HG03060 (cell line): ENCODE measurements at regions not wholly inside any gene's neighbourhood (a gene's known extent, or its start where the extent isn't known, plus 50 kb on each side); places are given as distances from the start of the nearest gene placed in this dataset.
A peak's percentile ranks its signal among the peaks of the same experiment; 100 is the strongest.
"Not testable (repeated sequence)": the region's sequence is repeated elsewhere in the genome, so short reads cannot be mapped to it uniquely, and the experiment has no call there.

Experiments
- ATAC-seq: cut with Tn5 transposase; IDR thresholded peaks from one replicate; pipeline ENCODE4 v1.9.1; 2021; ENCODE audit warnings: low read depth, moderate number of reproducible peaks; ENCODE audit not compliant: unreplicated experiment

DNA sequence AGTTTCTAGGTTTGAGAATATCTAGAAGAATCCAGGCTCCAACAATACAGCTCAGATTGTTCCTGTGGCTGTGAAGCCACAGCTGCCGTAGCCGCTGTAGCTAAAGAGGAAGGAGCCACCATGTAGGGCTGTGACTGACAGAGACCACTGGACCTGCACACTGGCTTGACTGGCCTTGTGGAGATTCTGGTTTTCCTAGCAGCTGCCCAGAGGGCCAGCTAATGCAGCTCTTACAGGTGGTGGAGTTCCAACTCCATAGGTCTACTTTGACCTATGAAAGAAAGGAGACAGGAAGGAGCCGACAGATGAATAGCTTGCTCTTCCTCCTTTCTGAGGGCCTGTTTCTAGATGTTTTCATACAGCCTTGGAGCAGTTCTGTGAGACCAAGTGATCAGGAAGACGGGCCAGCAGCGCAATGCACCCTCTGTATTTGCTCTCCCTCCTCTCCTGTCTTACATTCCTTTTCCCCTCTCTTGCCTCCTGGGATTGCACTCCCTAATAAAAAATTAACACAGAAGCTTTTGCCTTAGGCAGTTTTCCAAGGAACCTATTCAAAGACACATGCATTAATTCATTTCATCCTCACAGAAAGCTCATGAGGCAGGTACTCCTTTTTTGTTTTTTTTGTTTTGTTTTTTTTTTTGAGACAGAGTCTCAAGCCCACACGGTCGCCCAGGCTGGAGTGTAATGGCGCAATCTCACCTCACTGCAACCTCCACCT is 51.8 kb upstream of the MYB start:
- ATAC-seq: no peak

DNA sequence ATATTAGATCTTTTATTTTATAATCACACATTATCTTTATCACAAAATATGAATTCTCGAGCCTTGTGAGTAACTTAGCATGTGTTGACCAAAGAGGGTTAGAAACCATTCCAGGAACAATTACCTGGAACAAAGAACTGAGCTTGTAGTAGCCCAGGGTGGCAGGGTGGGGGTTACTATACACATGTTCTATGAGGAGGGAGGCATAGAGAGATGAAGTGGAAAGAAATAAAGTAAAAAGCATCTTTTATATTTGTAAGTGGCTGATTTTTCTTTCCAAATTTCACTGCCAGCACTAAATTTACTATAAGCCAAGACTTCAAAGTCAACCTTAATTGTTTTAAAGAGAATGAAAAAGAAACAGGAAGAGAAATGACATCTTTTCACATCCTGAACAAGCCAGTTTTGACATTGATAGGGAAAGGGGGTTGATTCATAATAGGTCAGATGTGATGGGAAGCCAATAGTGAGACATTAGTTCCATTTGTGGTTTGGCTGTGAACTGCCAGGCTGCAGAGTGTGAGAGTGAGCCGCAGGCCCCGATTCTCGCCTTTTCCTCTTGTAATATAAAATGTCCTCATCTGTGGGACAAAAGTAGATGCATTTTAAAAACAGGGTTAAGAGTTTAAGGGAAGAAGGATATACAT is 52.7 kb upstream of the MYB start:
- ATAC-seq: peak; percentile 87

DNA sequence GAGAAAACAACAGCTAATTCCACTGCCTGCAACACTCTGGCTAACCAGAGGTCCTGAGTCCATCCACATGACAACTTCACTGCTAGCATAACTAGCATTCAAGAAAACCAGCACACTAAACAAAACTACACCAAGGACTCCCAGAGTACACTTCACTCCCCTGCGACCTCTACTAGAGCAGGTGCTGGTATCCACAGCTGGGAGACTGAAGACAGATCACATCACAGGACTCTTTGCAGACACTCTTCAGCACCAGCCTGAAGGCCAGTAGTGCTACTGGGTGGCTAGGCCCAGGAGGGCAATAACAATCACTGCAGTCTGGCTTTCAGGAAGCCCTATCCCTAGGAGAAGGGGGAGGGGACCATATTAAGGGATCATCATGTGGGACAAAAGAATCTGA is 54.4 kb upstream of the MYB start:
- ATAC-seq: no peak

DNA sequence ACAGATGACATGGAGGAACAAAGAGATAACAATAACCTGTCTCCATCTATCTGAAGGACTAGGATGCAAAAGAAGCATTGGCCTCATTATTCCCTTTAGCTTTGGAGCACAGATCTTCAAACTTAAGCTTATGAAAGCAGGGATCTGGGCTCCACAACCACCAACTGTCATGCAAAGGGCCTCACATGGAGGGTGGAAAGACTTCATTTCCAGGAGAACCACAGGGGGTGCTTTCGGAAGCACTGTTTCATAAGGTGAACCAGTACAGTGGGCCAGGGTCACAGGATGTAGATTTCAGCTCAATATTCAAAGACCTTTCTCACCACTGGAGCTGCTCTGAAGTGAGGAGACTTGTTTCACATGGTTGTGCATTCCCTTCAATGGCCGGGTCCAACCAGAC is 55.1 kb upstream of the MYB start:
- ATAC-seq: no peak

DNA sequence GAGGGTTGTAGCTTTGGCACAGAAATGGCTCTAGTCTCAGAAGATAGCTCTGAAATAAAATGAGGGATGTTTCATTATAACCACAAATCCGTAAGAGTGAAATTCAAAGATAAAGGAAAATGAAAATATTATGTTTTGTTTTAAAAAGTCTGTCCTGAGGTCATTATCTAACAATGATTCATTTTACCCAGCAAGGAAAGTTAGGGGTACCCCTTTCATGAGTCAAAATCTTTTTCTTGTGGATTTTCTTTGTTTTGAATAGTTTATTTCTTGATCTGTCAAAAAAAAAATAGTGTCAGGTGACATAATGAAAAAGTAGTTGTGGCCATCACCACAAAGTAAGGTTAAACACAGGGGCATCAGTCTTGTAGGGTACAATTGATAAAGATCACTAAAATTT is 59.7 kb upstream of the MYB start:
- no peak for ATAC-seq

DNA sequence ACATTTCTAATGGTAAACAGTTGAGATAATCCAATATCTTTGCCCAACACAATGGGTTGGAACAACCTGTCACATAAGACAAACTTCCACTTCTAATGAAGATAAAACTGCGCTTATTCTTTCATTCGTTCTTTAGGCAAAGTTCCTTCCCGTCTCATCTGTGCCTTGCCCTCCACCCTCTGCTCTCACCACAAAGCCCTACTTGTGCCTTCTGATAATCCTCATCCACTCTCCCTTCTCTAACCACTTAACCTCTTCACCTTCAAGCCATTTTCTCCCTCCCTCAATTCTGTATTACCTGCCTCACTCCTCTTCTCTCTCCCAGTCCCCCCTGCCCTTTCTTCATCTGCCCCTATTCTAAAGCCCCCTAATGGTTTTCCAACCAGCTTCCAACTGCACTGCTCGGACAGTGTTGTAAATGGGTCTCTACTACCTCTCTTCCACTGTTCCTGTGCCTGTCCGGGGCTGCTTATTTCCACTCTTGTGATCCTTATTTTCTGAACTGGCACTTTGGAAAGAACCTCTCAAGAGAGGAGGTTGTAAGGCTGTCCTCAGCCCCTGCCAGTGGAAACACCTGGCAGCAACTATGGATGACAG is 62.9 kb upstream of the MYB start:
- ATAC-seq: no peak

DNA sequence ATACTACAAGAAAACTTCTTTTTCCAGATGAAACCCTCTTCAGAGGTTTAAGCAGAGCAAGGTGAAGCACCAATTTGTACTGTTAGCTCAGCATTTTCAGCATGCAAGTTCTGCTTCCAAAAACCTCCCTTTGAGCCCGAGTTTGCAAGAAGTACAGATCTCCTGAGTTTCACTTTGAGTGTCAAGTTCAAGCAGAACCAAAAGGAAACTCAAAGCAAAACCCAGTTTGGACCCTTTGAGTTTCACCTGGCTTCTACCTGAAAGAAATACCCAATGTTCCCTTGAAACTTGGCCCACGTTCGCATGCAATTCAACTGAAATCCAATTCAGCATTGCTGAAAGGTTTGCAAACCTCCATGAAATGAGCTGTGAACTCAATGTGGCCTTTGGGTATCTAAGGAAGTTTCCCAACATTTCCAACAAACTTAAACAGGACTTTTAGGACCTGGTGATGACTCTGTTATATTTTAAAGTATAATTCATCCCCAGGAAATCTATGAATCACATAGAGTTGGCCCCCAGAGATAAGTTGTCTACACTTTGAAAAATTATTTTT is 62.9 kb upstream of the HBS1L start:
- no peak for ATAC-seq

DNA sequence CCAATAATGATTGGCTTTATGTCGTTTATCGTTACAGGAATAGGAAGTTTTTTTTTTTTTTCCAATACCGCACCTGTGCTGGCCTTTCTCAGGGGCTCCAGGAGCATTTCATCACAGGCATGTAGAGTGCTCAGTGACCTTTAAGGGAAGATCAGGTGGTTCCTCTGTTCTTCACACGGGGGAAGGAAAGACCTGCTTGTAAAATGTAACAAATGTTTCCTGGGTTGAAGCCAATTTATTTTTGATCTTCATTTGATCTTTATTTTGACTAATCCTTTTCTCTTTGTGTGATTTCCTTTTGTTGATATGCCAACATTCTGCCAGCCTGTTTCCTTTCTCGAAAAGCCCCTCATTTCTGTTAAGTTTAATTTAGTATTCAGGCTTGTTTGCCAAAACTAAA is 61.9 kb upstream of the HBS1L start:
- ATAC-seq: no peak

DNA sequence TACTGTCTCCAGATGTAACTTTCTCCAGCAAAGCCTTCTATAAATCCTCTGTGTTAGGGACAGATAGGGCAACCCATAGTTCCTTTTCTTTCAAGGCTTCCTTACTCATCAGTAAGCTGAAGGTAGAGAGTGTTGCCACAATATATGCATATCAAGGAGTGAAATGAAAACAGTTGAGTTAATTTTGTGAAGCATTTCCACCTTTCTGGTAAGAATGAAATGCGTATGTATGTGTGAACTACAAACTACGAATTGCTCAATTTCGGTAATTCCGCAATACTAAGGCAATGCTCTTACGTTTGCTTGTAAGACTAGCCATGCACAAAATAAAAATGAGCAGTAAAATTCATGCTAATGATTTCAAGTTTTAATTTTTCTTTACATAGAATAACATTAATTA is 61.2 kb upstream of the HBS1L start:
- no peak for ATAC-seq

DNA sequence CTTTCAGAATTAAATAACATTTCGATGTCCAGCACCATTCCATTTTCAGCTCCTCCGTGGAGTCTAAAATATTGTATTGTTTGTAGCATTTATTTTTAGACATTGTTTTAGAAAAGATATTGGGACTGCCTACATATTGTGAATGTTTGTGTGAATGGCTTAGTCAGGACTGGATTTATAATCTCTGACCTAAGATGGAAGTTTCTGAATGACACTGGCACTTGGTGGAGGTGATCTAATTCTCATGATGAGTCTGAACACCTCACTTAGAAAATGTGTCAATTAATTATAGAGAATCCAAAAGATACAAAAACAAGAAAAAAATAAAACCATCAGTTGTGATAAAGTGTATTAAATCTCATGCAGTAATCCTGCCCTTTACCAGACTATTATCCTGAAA is 60.8 kb upstream of the HBS1L start:
- no peak for ATAC-seq

DNA sequence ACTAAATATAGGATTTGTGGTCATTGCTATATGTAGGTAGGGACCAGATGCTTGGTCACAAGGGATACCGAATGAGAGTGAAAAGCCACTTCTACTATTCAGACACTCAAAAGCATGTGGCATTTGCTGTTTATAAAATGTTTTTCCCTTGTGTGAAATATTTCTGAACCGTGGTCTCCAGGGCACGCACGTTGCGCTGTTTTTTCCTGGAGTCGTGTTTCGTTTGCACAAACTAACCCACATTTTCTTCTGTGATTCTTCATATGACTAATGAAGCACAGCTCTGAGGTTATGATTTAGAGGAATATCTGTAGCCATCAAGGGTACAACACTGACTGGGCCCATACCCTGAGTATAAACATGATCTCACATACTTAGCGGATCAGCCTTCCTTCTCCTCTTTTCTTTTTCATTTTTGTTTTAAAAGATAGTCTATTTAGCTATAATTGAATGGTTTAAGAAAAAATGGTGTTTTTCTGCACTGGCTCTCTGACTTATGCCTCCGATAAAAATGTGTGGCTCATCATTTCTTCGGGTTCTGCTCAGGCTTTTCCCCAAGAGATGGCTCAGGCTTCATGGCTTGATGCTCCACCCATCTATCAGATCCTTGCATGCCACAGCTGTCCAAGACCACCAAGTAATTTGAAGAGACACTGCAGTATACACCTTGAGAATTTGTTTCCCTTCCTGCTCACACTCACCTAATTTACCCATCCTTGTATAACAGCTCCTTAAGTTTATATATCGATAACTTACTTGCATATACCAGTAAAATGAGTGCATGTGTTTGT is 59.9 kb upstream of the HBS1L start:
- ATAC-seq: peak; percentile 44

DNA sequence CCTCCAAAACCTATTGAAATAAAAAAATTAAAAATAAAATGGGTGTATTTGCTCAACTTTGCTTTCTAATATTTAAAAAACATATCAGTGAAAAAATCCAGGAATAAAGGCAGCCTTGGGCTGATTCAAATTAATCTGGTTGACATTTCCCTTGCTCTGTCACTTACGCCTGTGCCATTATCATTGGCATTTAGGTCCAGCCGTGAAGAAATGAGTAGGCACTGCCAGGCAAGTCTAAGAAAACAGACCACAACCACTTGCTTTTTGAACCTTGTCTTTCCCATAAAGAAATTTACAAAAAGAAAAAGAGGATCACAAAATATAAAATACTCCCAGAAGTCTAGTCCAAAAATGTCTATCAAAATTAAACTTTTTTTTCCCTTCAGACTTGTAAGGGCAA is 59.2 kb upstream of the HBS1L start:
- ATAC-seq: no peak

DNA sequence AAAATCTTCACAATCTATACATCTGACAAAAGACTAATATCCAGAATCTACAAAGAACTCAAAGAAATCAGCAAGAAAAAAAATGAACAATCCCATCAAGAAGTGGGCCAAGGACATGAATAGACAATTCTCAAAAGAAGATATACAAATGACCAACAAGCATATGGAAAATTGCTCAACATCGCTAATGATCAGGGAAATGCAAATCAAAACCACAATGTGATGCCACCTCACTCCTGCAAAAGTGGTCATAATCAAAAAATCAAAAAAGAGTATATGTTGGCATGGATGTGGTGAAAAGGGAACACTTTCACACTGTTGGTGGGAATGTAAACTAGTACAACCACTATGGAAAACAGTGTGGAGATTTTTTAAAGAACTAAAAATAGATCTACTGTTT is 58.3 kb upstream of the HBS1L start:
- not testable (repeated sequence) for ATAC-seq

DNA sequence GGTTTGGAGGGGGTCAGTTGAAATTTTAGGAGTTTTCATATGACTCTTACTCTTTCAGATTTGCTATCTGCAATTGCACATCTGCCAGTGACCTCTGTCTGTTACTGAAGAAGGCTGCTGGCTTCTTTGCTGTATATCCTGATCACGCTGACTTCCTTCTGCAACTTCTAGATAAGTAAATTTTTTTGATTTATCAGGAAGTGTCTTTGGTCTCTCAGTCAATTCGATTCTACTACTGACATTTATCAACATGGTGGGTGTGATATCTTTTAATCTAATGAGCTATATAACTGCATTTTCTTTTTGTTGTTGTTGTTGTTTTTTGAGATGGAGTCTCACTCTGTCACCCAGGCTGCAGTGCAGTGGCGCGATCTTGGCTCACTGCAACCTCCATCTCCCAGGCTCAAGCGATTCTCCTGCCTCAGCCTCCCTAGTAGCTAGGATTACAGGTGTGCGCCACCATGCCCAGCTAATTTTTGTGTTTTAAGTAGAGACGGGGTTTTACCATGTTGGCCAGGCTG is 55.7 kb upstream of the HBS1L start:
- ATAC-seq: not testable (repeated sequence)

DNA sequence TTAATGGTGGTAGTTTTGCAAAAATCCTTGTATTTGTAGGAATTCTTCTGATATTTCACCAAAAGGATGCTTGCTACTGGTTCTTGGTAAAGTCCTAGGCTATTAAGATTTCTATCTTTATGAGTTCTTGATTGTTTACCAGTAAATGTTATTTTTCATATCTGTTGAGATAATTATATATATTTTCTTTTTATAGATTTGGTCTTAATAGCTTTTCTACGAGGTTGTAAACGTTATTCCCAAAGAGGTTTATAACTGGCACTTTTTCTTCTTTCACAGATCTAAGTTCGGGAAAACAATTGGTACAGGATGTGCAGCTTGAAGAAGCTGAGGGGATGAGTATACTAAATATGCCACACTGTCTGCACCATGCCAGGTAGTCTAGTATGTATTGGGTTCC is 55.1 kb upstream of the HBS1L start:
- no peak for ATAC-seq

DNA sequence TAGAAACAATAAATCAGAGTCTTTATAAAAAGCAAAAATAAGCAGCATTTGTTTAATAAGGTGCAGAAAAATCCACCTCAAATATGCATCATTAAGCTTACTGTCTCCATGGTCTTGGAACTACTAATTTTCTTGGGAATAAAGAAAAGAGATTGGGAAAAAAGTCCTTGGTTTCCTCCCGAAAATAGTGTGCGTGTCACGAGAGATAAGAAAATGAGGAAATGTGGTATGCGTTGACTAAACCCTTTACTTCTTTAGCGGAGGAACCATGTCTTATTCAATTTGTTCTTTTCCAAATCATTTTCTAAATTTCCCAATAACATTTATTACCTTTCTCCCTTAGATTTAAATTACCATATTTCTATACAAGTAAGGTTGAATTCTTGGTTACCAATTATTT is 54.1 kb upstream of the HBS1L start:
- no peak for ATAC-seq

DNA sequence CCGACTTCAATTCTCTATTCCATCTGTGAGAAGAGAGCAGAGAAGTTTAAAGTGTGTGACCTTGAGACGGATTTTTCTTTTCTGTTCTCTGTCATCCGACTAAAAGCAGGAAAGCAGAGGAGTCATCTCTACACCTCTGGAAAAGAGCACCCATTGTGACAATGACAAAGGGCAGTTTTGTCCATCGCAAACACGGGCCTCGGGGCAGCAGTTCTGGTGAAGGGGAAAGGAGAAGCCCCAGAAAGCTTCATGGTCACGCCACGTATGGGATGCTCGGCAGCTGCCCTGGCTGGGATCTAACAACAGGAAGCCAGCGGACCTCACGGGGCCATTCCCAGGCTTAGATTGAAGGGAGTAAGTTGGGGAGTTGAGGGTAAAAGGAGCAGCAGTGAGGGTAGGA is 52.0 kb upstream of the HBS1L start:
- no peak for ATAC-seq

DNA sequence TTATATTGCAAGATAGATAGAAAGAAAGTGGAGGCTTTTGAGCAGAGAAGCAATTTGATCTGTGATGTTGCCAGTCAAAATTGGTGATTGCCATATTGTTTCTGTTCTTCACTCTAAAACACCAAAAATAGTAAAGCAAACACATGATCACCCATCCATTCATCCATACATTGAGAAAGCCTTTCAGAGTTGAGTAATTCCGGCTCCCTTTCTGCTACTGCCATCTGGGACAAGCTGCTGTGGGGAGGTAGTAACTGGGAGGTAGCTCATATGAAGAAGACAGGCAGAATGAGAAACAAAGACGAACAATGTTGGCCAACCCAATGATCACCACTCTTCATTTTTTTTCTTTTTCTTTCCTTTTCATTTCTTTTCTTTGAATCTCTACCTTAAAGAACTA is 51.1 kb upstream of the HBS1L start:
- ATAC-seq: no peak

DNA sequence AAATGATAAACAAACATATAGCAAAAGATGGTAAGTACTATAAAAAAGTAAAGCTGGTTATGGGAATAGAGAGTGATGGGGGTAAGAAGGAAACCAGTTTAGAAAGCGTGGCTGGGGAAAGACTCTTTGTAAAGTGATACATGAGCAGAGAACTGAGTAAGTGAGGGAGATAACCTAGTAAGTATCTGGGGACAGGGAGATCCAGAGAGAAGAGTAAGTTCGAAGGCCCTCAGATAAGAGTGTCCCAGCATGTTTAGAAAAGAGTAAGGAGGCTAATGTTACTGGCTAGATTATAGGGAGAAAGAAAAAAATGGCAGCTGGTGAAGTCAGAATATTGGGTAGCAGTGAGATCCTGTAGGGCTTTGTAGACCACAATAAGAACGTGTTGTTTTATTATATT is 50.7 kb upstream of the HBS1L start:
- ATAC-seq: no peak
